Suppressor macrophage treated with lipopolysaccharide for 1 hour (primary cell): ENCODE measurements at regions not wholly inside any gene's neighbourhood (a gene's known extent, or its start where the extent isn't known, plus 50 kb on each side); places are given as distances from the start of the nearest gene placed in this dataset.
A peak's percentile ranks its signal among the peaks of the same experiment; 100 is the strongest.
"Not testable (repeated sequence)": the region's sequence is repeated elsewhere in the genome, so short reads cannot be mapped to it uniquely, and the experiment has no call there.

Experiments
- DNase-seq, 3 donors: peaks; one replicate each; pipeline ENCODE4 v3.0.0-alpha.2; 2020 to 2022

GRCh38 chr7:114076392-114077157 is 157.8 kb upstream of the PPP1R3A start:
- DNase-seq = not testable (repeated sequence)

GRCh38 chr7:114073701-114074100 is 154.9 kb upstream of the PPP1R3A start:
- DNase-seq = no peak

GRCh38 chr7:114070246-114070645 is 151.4 kb upstream of the PPP1R3A start:
- no peak for DNase-seq

- DNase-seq = no peak
Measured at GRCh38 chr7:114062810-114063209, 144.0 kb upstream of the PPP1R3A start.

- peak; percentile 63 to 80 (median 66) for DNase-seq
Measured at GRCh38 chr7:114051871-114052331, 133.1 kb upstream of the PPP1R3A start.

GRCh38 chr7:114050571-114050970 is 131.8 kb upstream of the PPP1R3A start:
- DNase-seq = no peak

GRCh38 chr7:114048386-114049235 is 129.8 kb upstream of the PPP1R3A start:
- peak; percentile 76 to 90 (median 79) for DNase-seq

- peak; percentile 68 to 92 (median 79) for DNase-seq
Measured at GRCh38 chr7:114047889-114048288, 129.1 kb upstream of the PPP1R3A start.

- no peak for DNase-seq
Measured at GRCh38 chr7:114033475-114033874, 114.7 kb upstream of the PPP1R3A start.

- DNase-seq = peak; percentile 88 to 94 (median 92)
Measured at GRCh38 chr7:114026486-114027089, 107.8 kb upstream of the PPP1R3A start.

- DNase-seq = no peak
Measured at GRCh38 chr7:114021135-114021534, 102.3 kb upstream of the PPP1R3A start.

- no peak for DNase-seq
Measured at GRCh38 chr7:114008696-114009095, 89.9 kb upstream of the PPP1R3A start.

- no peak for DNase-seq
Measured at GRCh38 chr7:114007386-114007785, 88.6 kb upstream of the PPP1R3A start.

GRCh38 chr7:113998934-113999333 is 80.1 kb upstream of the PPP1R3A start:
- no peak for DNase-seq

GRCh38 chr7:113996405-113996804 is 77.6 kb upstream of the PPP1R3A start:
- peak in 1 of 3 donors; percentile 3 for DNase-seq

- no peak for DNase-seq
Measured at GRCh38 chr7:113986216-113986615, 67.4 kb upstream of the PPP1R3A start.

GRCh38 chr7:113976508-113976907 is 57.7 kb upstream of the PPP1R3A start:
- no peak for DNase-seq

- DNase-seq = no peak
Measured at GRCh38 chr7:113968713-113969112, 49.9 kb upstream of the PPP1R3A start.
